ENCODE measurements at regions not wholly inside any gene's neighbourhood (a gene's known extent, or its start where the extent isn't known, plus 50 kb on each side); places are given as distances from the start of the nearest gene placed in this dataset.

DNA sequence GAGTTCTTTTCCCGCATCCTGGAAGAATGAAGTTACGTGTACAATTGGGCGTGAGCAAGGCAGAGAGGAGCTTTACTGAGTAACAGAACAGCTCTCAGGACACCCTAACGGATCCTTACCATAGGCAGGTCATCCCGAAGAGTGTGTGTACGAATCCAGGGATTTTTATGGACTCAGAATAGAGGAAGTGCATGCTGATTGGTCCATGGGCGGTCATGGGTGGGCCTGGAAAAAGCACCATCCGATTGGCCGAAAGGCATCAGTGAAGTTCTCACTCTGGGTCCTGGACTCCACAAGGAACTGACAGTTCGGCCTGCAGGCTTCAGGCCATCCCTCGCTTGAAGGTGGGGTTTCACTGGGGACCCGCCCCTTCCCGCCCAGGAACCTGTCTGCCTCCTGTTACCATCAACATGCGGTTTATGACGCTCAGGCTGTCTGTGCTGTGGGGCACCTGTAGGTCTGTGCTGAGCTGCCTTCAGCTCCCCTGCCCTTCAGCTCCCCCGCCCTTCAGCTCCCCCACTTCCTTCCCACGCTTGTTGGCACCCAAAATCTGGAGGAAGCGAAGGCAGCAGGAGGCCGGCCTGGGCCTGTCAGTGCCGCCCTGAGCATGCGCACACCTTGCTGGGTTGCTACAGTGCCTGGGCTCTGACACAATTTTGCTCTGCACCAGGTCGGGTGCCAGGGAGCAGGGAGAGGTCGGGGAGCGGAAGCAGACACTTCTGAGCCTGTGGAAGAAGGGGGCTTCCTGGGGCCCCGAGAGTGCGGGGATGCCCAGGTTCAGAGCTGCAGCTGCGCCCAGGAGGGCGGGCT is 57.9 kb upstream of the MANEA start:
- no peaks in the 10 kb centered on the region for H3K36me3 Mint-ChIP-seq
- Histone ChIP-seq H3K27me3 (no peaks in the 10 kb centered on the region), H3K4me3 (no peak overlapping the region), H3K9me3 (ENCODE audit: low read depth) (no peaks in the 10 kb centered on the region), H4K20me1 (ENCODE audit: low read depth) (no peaks in the 10 kb centered on the region), H3K79me2 (ENCODE audit: low read depth) (no peaks in the 10 kb centered on the region), H3K4me2 (no peak overlapping the region), H3K36me3 (no peaks in the 10 kb centered on the region), H3K9ac (no peak overlapping the region), H2AFZ (replicated peaks) (no peak overlapping the region), H3F3A (ENCODE audit: low read depth) (no peaks in the 10 kb centered on the region), H3K27ac (no peak overlapping the region), H3K4me1 (no peaks in the 10 kb centered on the region)
- no peak overlapping the region for H3K4me3 Mint-ChIP-seq
- TF ChIP-seq EZH2phosphoT487 (IDR thresholded peaks at IDR 0.05), result no peak
- H3K27me3 Mint-ChIP-seq (ENCODE audit: insufficient read depth, low read depth), result no peaks in the 10 kb centered on the region
- H3K4me1 Mint-ChIP-seq, result no peaks in the 10 kb centered on the region
- no peak for DNase-seq (ENCODE audit: low spot score)
- H3K9me3 Mint-ChIP-seq, result no peaks in the 10 kb centered on the region
- H3K27ac Mint-ChIP-seq, result no peak overlapping the region

DNA sequence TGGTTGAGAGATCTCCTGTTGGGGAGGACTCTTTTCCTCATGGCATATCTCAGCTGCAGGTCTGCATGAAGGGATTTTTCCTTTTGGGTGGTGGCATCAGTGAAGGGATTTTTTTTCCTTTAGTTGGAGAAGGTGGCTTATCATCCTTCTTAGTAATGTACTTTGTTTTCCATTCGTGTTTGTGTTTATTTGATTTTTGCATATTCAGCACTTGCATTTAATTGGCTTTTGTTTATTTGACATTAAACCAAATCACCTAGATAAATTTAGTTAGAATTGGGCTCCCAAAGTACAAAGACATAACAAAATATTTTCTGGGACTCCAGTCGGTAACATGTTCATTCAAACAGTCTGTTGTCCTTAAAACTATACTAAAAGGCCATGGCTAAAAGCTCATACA is 56.2 kb upstream of the MANEA start:
- H3K27ac ChIP-seq, result no peak overlapping the region
- Mint-ChIP-seq H3K4me3 (no peak overlapping the region), H3K9me3 (no peaks in the 10 kb centered on the region), H3K36me3 (no peaks in the 10 kb centered on the region), H3K27ac (no peak overlapping the region), H3K4me1 (no peaks in the 10 kb centered on the region), H3K27me3 (ENCODE audit: insufficient read depth, low read depth) (no peaks in the 10 kb centered on the region)
- H3K4me3 ChIP-seq, result no peak overlapping the region
- no peaks in the 10 kb centered on the region for H4K20me1 ChIP-seq (ENCODE audit: low read depth)
- H3K27me3 ChIP-seq, result no peaks in the 10 kb centered on the region
- no peaks in the 10 kb centered on the region for H3K9me3 ChIP-seq (ENCODE audit: low read depth)
- no peaks in the 10 kb centered on the region for H3K79me2 ChIP-seq (ENCODE audit: low read depth)
- H3F3A ChIP-seq (ENCODE audit: low read depth), result no peaks in the 10 kb centered on the region
- no peaks in the 10 kb centered on the region for H3K36me3 ChIP-seq
- no peak for DNase-seq (ENCODE audit: low spot score)
- no peak overlapping the region for H3K4me2 ChIP-seq
- TF ChIP-seq EZH2 (IDR thresholded peaks at IDR 0.05) (no peak), EZH2phosphoT487 (IDR thresholded peaks at IDR 0.05) (no peak), CTCF (IDR thresholded peaks at IDR 0.05) (no peak)
- peak overlapping the region; percentile 30 for H2AFZ ChIP-seq (replicated peaks)
- H3K4me1 ChIP-seq, result no peaks in the 10 kb centered on the region
- no peak overlapping the region for H3K9ac ChIP-seq

Data from neural progenitor cell (in vitro differentiated cells).